ENCODE measurements at regions not wholly inside any gene's neighbourhood (a gene's known extent, or its start where the extent isn't known, plus 50 kb on each side); places are given as distances from the start of the nearest gene placed in this dataset.

GRCh38 chr13:40056898-40057619 lies 401.6 kb downstream of the COG6 start:
- TF ChIP-seq BCL3 (IDR thresholded peaks at IDR 0.05; ENCODE audit: borderline replicate concordance, insufficient read depth, low read depth, low read length, poor library complexity, severe bottlenecking) (no peak), EGR1 (IDR thresholded peaks at IDR 0.05; ENCODE audit: borderline replicate concordance in 1 of 2, low read depth in 2 of 2, low read length in 2 of 2) (no peak), ELK1 (IDR thresholded peaks at IDR 0.05; ENCODE audit: low read depth, low read length) (no peak), SRF (IDR thresholded peaks at IDR 0.05; ENCODE audit: low read depth in 2 of 2, low read length in 2 of 2) (no peak), CTCF (IDR thresholded peaks at IDR 0.05 in 2 of 3, conservative IDR thresholded peaks at IDR 0.05 in 1 of 3; ENCODE audit: control insufficient read depth in 2 of 3, extremely low read depth in 1 of 3, insufficient read depth in 1 of 3, low read depth in 3 of 3, low read length in 3 of 3) (no peak), MEF2A (IDR thresholded peaks at IDR 0.05; ENCODE audit: insufficient read depth, low read depth, low read length) (no peak), NBN (IDR thresholded peaks at IDR 0.05) (no peak), POLR2A (IDR thresholded peaks at IDR 0.05; ENCODE audit: low read depth, low read length) (no peak)
